ENCODE measurements at regions not wholly inside any gene's neighbourhood (a gene's known extent, or its start where the extent isn't known, plus 50 kb on each side); places are given as distances from the start of the nearest gene placed in this dataset.

GRCh38 chr6:45830441-45831139, 185.1 kb downstream of the CLIC5 start:
- DNase-seq (ENCODE audit: low spot score): no peak

GRCh38 chr6:45829873-45830272, 185.8 kb downstream of the CLIC5 start:
- no peak for DNase-seq (ENCODE audit: low spot score)

GRCh38 chr6:45827952-45828530, 187.6 kb downstream of the CLIC5 start:
- DNase-seq (ENCODE audit: low spot score): no peak

GRCh38 chr6:45822873-45823272, 192.8 kb downstream of the CLIC5 start:
- no peak for DNase-seq (ENCODE audit: low spot score)

- no peak for DNase-seq (ENCODE audit: low spot score)
These were observed 193.3 kb downstream of the CLIC5 start for GRCh38 chr6:45822246-45822812.

GRCh38 chr6:45818655-45819054, 197.0 kb downstream of the CLIC5 start:
- DNase-seq (ENCODE audit: low spot score): no peak

- no peak for DNase-seq (ENCODE audit: low spot score)
These were observed 198.9 kb downstream of the CLIC5 start for GRCh38 chr6:45816674-45817297.

- DNase-seq (ENCODE audit: low spot score): no peak
These were observed 200.1 kb downstream of the CLIC5 start for GRCh38 chr6:45815466-45816125.

- no peak for DNase-seq (ENCODE audit: low spot score)
These were observed 200.9 kb downstream of the CLIC5 start for GRCh38 chr6:45814772-45815171.

- DNase-seq (ENCODE audit: low spot score): no peak
These were observed 201.7 kb downstream of the CLIC5 start for GRCh38 chr6:45813943-45814342.

- no peak for DNase-seq (ENCODE audit: low spot score)
These were observed 202.7 kb downstream of the CLIC5 start for GRCh38 chr6:45812922-45813321.

GRCh38 chr6:45808917-45809316, 206.7 kb downstream of the CLIC5 start:
- DNase-seq (ENCODE audit: low spot score): no peak

- no peak for DNase-seq (ENCODE audit: low spot score)
These were observed 207.5 kb downstream of the CLIC5 start for GRCh38 chr6:45808042-45808645.

- DNase-seq (ENCODE audit: low spot score): no peak
These were observed 208.2 kb downstream of the CLIC5 start for GRCh38 chr6:45807311-45808041.

GRCh38 chr6:45806172-45806571, 209.5 kb downstream of the CLIC5 start:
- DNase-seq (ENCODE audit: low spot score): no peak

GRCh38 chr6:45803071-45803470, 212.6 kb downstream of the CLIC5 start:
- no peak for DNase-seq (ENCODE audit: low spot score)

- peak; percentile 25 for DNase-seq (ENCODE audit: low spot score)
These were observed 214.0 kb downstream of the CLIC5 start for GRCh38 chr6:45801471-45802289.

GRCh38 chr6:45800911-45801310, 214.7 kb downstream of the CLIC5 start:
- no peak for DNase-seq (ENCODE audit: low spot score)

GRCh38 chr6:45795678-45796077, 220.0 kb downstream of the CLIC5 start:
- no peak for DNase-seq (ENCODE audit: low spot score)

- DNase-seq (ENCODE audit: low spot score): no peak
These were observed 221.2 kb downstream of the CLIC5 start for GRCh38 chr6:45794465-45794864.

All from AG20443 (cell line).